ENCODE measurements at regions not wholly inside any gene's neighbourhood (a gene's known extent, or its start where the extent isn't known, plus 50 kb on each side); places are given as distances from the start of the nearest gene placed in this dataset.

DNA sequence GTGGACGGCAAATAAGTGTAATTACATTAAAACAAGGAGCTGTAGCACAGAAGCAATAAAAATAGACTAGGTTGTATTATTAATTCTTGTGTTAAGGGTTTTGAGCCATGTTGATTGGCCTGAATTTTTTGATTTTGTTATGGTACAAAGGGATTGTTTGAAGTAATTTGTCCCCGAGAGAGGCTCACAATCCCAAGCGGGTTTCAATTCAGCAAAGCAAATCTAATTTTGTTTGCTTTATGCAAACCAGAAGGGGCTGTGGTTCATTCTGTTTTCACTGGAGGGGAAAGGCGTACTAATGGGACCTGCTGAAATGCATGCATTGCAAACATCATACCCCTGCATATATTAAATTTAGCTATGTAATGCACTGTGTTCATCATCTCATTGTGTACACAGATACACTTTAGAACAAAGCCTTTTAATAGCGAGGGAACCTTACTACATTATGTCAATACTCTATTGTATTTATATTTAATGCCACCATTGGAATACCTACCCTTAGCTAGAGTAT lies 379.5 kb upstream of the POU3F2 start:
- TF ChIP-seq, protein P1, sequence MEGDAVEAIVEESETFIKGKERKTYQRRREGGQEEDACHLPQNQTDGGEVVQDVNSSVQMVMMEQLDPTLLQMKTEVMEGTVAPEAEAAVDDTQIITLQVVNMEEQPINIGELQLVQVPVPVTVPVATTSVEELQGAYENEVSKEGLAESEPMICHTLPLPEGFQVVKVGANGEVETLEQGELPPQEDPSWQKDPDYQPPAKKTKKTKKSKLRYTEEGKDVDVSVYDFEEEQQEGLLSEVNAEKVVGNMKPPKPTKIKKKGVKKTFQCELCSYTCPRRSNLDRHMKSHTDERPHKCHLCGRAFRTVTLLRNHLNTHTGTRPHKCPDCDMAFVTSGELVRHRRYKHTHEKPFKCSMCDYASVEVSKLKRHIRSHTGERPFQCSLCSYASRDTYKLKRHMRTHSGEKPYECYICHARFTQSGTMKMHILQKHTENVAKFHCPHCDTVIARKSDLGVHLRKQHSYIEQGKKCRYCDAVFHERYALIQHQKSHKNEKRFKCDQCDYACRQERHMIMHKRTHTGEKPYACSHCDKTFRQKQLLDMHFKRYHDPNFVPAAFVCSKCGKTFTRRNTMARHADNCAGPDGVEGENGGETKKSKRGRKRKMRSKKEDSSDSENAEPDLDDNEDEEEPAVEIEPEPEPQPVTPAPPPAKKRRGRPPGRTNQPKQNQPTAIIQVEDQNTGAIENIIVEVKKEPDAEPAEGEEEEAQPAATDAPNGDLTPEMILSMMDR (conservative IDR thresholded peaks at IDR 0.05; ENCODE audit: low read length) = no peak
- no peak for TF ChIP-seq EZH2phosphoT487 (IDR thresholded peaks at IDR 0.05; ENCODE audit: borderline replicate concordance)
